KMS-11 (cell line): ENCODE measurements at regions not wholly inside any gene's neighbourhood (a gene's known extent, or its start where the extent isn't known, plus 50 kb on each side); places are given as distances from the start of the nearest gene placed in this dataset.

ENCODE experiments used
- H2AFZ ChIP-seq: fragments of 200-600 bp; sonication (generic); 2 replicates; pipeline ENCODE4 v1.6.1; 2016; ENCODE audit warnings: antibody characterized with exemption, mixed run types, low read depth
- H3K27ac ChIP-seq: fragments of 200-600 bp; sonication (generic); 2 replicates; pipeline ENCODE4 v1.6.1; 2016; ENCODE audit warnings: mild to moderate bottlenecking, mixed run types
- H3K27me3 ChIP-seq: fragments of 200-600 bp; sonication (generic); 2 replicates; pipeline ENCODE4 v1.6.1; 2017; ENCODE audit warnings: mild to moderate bottlenecking, low read depth, mixed run types, moderate library complexity; ENCODE audit not compliant: insufficient read depth
- H3K36me3 ChIP-seq: fragments of 200-600 bp; sonication (generic); 2 replicates; pipeline ENCODE4 v1.6.1; 2017; ENCODE audit warnings: mild to moderate bottlenecking, mixed run types; ENCODE audit not compliant: insufficient read depth
- H3K4me1 ChIP-seq: fragments of 200-600 bp; sonication (generic); 2 replicates; pipeline ENCODE4 v1.6.1; 2016; ENCODE audit warnings: mild to moderate bottlenecking, low read depth, mixed run types; ENCODE audit not compliant: poor library complexity, severe bottlenecking
- H3K4me2 ChIP-seq: fragments of 200-600 bp; sonication (generic); 2 replicates; pipeline ENCODE4 v1.7.0; 2016; ENCODE audit warnings: mild to moderate bottlenecking, mixed run types
- H3K4me3 ChIP-seq: fragments of 200-600 bp; sonication (generic); IDR thresholded peaks from 2 replicates; pipeline ENCODE4 v1.6.1; 2017; ENCODE audit warnings: low read depth, low read length, mixed read lengths; ENCODE audit not compliant: insufficient read depth
- H3K79me2 ChIP-seq: fragments of 200-600 bp; sonication (generic); 2 replicates; pipeline ENCODE4 v1.6.1; 2016; ENCODE audit warnings: low read depth, mixed run types; ENCODE audit not compliant: insufficient read depth
- H3K9ac ChIP-seq: fragments of 200-600 bp; sonication (generic); 2 replicates; pipeline ENCODE4 v1.6.1; 2016; ENCODE audit warnings: mild to moderate bottlenecking, mixed run types
- H4K20me1 ChIP-seq: fragments of 200-600 bp; sonication (generic); 2 replicates; pipeline ENCODE4 v1.6.1; 2016; ENCODE audit warnings: mild to moderate bottlenecking, mixed run types; ENCODE audit not compliant: insufficient read depth
- TF ChIP-seq, protein P1 (sequence below): fragments of 200-600 bp; sonication (generic); conservative IDR thresholded peaks from 2 replicates; pipeline ENCODE4 v1.6.1; 2017; ENCODE audit warnings: low read depth, mild to moderate bottlenecking, antibody characterized with exemption, low read length, moderate library complexity, mixed read lengths

DNA sequence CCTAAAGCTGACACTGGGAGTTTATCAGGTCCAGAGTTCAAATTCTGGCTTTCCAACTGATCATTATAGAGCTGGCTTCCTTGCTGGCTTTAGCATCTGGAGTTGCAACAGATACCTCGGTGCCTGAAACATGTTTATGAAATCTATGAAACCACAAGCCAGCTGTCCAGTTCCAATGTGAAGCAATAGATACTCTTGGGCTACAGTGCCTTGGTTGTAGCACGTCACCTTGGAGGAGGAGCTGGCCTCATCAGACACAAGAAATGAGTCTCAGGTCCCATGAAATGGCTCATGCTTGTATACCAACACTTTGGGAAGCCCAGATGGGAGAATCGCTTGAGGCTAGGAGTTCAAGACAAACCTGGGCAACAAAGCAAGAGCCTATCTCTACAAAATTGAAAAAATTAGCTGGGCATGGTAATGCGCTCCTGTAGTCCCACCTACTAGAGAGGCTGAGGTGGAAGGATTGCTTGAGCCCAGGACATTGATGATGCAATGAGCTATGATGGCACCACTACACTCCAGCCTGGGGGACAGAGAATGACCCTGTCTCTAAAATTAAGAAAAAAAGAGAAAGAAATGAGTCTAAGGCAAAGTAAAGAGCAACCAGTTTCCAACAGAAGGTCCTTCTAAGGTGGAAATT is 132.5 kb upstream of the ZNF648 start:
- Histone ChIP-seq H3K27ac (no peak overlapping the region), H3K4me1 (peaks cover 6% of the 10 kb centered on the region), H4K20me1 (no peaks in the 10 kb centered on the region), H2AFZ (no peak overlapping the region), H3K9ac (no peak overlapping the region), H3K27me3 (no peaks in the 10 kb centered on the region), H3K4me2 (no peak overlapping the region), H3K36me3 (no peaks in the 10 kb centered on the region), H3K79me2 (no peaks in the 10 kb centered on the region), H3K4me3 (no peak overlapping the region)
- TF ChIP-seq, protein P1, sequence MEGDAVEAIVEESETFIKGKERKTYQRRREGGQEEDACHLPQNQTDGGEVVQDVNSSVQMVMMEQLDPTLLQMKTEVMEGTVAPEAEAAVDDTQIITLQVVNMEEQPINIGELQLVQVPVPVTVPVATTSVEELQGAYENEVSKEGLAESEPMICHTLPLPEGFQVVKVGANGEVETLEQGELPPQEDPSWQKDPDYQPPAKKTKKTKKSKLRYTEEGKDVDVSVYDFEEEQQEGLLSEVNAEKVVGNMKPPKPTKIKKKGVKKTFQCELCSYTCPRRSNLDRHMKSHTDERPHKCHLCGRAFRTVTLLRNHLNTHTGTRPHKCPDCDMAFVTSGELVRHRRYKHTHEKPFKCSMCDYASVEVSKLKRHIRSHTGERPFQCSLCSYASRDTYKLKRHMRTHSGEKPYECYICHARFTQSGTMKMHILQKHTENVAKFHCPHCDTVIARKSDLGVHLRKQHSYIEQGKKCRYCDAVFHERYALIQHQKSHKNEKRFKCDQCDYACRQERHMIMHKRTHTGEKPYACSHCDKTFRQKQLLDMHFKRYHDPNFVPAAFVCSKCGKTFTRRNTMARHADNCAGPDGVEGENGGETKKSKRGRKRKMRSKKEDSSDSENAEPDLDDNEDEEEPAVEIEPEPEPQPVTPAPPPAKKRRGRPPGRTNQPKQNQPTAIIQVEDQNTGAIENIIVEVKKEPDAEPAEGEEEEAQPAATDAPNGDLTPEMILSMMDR = no peak

- no peak overlapping the region for H2AFZ ChIP-seq
- H3K9ac ChIP-seq = no peak overlapping the region
- TF ChIP-seq, protein P1 = no peak
- H3K4me3 ChIP-seq = peak overlapping the region; percentile 19
- peaks cover 6% of the 10 kb centered on the region for H3K4me1 ChIP-seq
- H4K20me1 ChIP-seq = no peaks in the 10 kb centered on the region
- H3K36me3 ChIP-seq = no peaks in the 10 kb centered on the region
- H3K27ac ChIP-seq = no peak overlapping the region
- no peaks in the 10 kb centered on the region for H3K27me3 ChIP-seq
- no peaks in the 10 kb centered on the region for H3K79me2 ChIP-seq
- H3K4me2 ChIP-seq = no peak overlapping the region
Observed at GRCh38 chr1:182192966-182193365, 131.5 kb upstream of the ZNF648 start.

GRCh38 chr1:182192215-182192614 is 130.7 kb upstream of the ZNF648 start:
- H3K4me2 ChIP-seq = no peak overlapping the region

GRCh38 chr1:182191381-182192115 is 130.0 kb upstream of the ZNF648 start:
- H3K79me2 ChIP-seq = no peaks in the 10 kb centered on the region
- H3K4me3 ChIP-seq = no peak overlapping the region
- no peak overlapping the region for H3K4me2 ChIP-seq
- no peak overlapping the region for H3K9ac ChIP-seq
- H3K4me1 ChIP-seq = peaks cover 6% of the 10 kb centered on the region
- TF ChIP-seq, protein P1 = no peak
- H2AFZ ChIP-seq = no peak overlapping the region
- no peaks in the 10 kb centered on the region for H3K27me3 ChIP-seq
- H4K20me1 ChIP-seq = no peaks in the 10 kb centered on the region
- H3K36me3 ChIP-seq = no peaks in the 10 kb centered on the region
- H3K27ac ChIP-seq = no peak overlapping the region

More at GRCh38 chr1:182192215-182192614, 130.7 kb upstream of the ZNF648 start:
- Histone ChIP-seq H3K4me1 (peaks cover 6% of the 10 kb centered on the region), H3K27me3 (no peaks in the 10 kb centered on the region), H4K20me1 (no peaks in the 10 kb centered on the region), H3K79me2 (no peaks in the 10 kb centered on the region), H3K27ac (no peak overlapping the region), H3K4me3 (no peak overlapping the region), H3K36me3 (no peaks in the 10 kb centered on the region), H2AFZ (no peak overlapping the region), H3K9ac (no peak overlapping the region)
- TF ChIP-seq, protein P1 = no peak
